ENCODE measurements at regions not wholly inside any gene's neighbourhood (a gene's known extent, or its start where the extent isn't known, plus 50 kb on each side); places are given as distances from the start of the nearest gene placed in this dataset.

- no peaks in the 10 kb centered on the region for H3K4me1 ChIP-seq
- ATAC-seq (no peak), DNase-seq (ENCODE audit: low read depth in 1 of 2, low spot score in 1 of 2) (no peak), FAIRE-seq (no peak)
- ChIA-PET CTCF (no interaction called here), POLR2A (no interaction called here)
- 63% methylated on average over 1 of the region's 1 CpG for WGBS (ENCODE audit: missing lambda C conversion rate)
- H3K4me3 ChIP-seq: no peak overlapping the region
- no peak overlapping the region for H3K4me2 ChIP-seq
- TF ChIP-seq, protein P1, sequence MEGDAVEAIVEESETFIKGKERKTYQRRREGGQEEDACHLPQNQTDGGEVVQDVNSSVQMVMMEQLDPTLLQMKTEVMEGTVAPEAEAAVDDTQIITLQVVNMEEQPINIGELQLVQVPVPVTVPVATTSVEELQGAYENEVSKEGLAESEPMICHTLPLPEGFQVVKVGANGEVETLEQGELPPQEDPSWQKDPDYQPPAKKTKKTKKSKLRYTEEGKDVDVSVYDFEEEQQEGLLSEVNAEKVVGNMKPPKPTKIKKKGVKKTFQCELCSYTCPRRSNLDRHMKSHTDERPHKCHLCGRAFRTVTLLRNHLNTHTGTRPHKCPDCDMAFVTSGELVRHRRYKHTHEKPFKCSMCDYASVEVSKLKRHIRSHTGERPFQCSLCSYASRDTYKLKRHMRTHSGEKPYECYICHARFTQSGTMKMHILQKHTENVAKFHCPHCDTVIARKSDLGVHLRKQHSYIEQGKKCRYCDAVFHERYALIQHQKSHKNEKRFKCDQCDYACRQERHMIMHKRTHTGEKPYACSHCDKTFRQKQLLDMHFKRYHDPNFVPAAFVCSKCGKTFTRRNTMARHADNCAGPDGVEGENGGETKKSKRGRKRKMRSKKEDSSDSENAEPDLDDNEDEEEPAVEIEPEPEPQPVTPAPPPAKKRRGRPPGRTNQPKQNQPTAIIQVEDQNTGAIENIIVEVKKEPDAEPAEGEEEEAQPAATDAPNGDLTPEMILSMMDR (IDR thresholded peaks at IDR 0.05): no peak
- TF ChIP-seq CBX2 (IDR thresholded peaks at IDR 0.05; ENCODE audit: borderline replicate concordance, low read depth) (no peak), TFCP2L1 (CRISPR knock-in tag; IDR thresholded peaks at IDR 0.05) (no peak), MAZ (IDR thresholded peaks at IDR 0.05; ENCODE audit: borderline replicate concordance, low read depth, low read length) (no peak)
- TF ChIP-seq, protein P2, sequence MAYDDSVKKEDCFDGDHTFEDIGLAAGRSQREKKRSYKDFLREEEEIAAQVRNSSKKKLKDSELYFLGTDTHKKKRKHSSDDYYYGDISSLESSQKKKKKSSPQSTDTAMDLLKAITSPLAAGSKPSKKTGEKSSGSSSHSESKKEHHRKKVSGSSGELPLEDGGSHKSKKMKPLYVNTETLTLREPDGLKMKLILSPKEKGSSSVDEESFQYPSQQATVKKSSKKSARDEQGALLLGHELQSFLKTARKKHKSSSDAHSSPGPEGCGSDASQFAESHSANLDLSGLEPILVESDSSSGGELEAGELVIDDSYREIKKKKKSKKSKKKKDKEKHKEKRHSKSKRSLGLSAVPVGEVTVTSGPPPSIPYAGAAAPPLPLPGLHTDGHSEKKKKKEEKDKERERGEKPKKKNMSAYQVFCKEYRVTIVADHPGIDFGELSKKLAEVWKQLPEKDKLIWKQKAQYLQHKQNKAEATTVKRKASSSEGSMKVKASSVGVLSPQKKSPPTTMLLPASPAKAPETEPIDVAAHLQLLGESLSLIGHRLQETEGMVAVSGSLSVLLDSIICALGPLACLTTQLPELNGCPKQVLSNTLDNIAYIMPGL (CRISPR knock-in tag; IDR thresholded peaks at IDR 0.05; ENCODE audit: borderline replicate concordance): no peak
- H3K27ac ChIP-seq: no peak overlapping the region
- H3K9me3 ChIP-seq: no peaks in the 10 kb centered on the region; the same call in 2 of the 3 replicates
These were observed 278.1 kb upstream of the LMO3 start for GRCh38 chr12:16884056-16884455.

DNA sequence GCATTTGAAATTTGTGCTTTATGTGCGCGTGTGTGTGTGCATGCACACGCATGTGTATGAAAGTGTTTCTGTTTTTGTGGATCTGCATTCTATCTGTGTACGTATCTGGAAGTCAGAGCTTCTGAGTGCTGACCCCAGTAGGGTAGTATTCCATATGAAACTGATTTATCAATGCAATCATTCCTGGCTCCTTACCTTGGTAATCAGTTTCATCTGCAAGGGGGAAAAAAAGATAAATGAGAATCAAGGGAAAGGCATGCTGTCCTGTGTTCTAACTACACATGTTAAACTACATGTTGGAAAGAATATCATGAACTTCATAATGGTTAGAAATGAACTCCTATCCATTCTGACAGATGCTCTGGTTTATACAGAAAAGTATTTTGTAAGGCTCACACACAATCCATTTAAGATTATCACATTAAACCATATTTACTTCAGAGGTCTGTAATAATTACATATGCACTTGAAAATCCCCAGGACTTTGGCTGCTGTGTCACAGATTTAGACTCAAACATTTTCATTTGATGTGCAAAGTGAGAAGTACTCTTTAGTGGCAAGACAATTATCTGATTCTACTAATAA is 276.1 kb upstream of the LMO3 start:
- DNase-seq (ENCODE audit: low read depth in 1 of 2, low spot score in 1 of 2) (no peak), FAIRE-seq (no peak), ATAC-seq (no peak)
- WGBS (ENCODE audit: missing lambda C conversion rate): 93% methylated on average over 4 of the region's 4 CpGs
- POLR2A ChIA-PET: no interaction called here
- Histone ChIP-seq H3K4me3 (no peak overlapping the region), H3K4me2 (no peak overlapping the region), H3K27ac (no peak overlapping the region), H3K4me1 (no peaks in the 10 kb centered on the region), H3K9me3 (no peaks in the 10 kb centered on the region)
- TF ChIP-seq RFX5 (IDR thresholded peaks at IDR 0.05) (no peak), TFCP2L1 (CRISPR knock-in tag; IDR thresholded peaks at IDR 0.05) (no peak), ZSCAN20 (CRISPR knock-in tag; IDR thresholded peaks at IDR 0.05) (no peak), EP300 (IDR thresholded peaks at IDR 0.05) (no peak), NR3C1 (IDR thresholded peaks at IDR 0.05) (no peak), MAFK (IDR thresholded peaks at IDR 0.05; ENCODE audit: partially characterized antibody) (no peak), CHD2 (IDR thresholded peaks at IDR 0.05; ENCODE audit: low read length, partially characterized antibody) (no peak), RAD21 (conservative IDR thresholded peaks at IDR 0.05 in 1 of 2, IDR thresholded peaks at IDR 0.05 in 1 of 2) (no peak), EHF (CRISPR knock-in tag; IDR thresholded peaks at IDR 0.05) (no peak), TP53 (CRISPR knock-in tag; IDR thresholded peaks at IDR 0.05) (no peak), POLR2AphosphoS2 (conservative IDR thresholded peaks at IDR 0.05; ENCODE audit: low read length) (no peak), BHLHE40 (IDR thresholded peaks at IDR 0.05; ENCODE audit: low read depth, low read length) (no peak), JUNB (IDR thresholded peaks at IDR 0.05) (no peak), BCL3 (IDR thresholded peaks at IDR 0.05) (no peak)
- TF ChIP-seq, protein P2 (CRISPR knock-in tag; IDR thresholded peaks at IDR 0.05; ENCODE audit: borderline replicate concordance): no peak
- TF ChIP-seq, protein P1 (IDR thresholded peaks at IDR 0.05): no peak
- TF ChIP-seq, protein P3, sequence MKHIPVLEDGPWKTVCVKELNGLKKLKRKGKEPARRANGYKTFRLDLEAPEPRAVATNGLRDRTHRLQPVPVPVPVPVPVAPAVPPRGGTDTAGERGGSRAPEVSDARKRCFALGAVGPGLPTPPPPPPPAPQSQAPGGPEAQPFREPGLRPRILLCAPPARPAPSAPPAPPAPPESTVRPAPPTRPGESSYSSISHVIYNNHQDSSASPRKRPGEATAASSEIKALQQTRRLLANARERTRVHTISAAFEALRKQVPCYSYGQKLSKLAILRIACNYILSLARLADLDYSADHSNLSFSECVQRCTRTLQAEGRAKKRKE (CRISPR knock-in tag; IDR thresholded peaks at IDR 0.05; ENCODE audit: low read depth): no peak
- CTCF ChIA-PET: interaction anchor here (0.6 to 1.1 kb wide), 2 partner anchors 56 to 770 kb away, joined by 3 read pairs; no protein-coding TSS in a partner anchor
